Spleen (tissue), 7 donors: ENCODE measurements at regions not wholly inside any gene's neighbourhood (a gene's known extent, or its start where the extent isn't known, plus 50 kb on each side); places are given as distances from the start of the nearest gene placed in this dataset.

ENCODE experiments used
- CTCF ChIP-seq, 11 experiments: fragments of 200-600 bp in 7 of 11; fragments of 450-650 bp in 4 of 11; sonication (generic) in 4 of 11; IDR thresholded peaks in 8 of 11; conservative IDR thresholded peaks in 3 of 11; 1 replicate in 7 of 11; 2 replicates in 4 of 11; pipeline versions ENCODE4 v1.4.0 to v1.8.0; 2016 to 2021; ENCODE audit warnings: antibody characterized with exemption in 11 of 11, inconsistent platforms in 4 of 11, mild to moderate bottlenecking in 1 of 11
- POLR2AphosphoS5 ChIP-seq, 3 donors: sonication (generic); formaldehyde crosslinking; IDR thresholded peaks; one replicate each; pipeline ENCODE4 v1.5.1; 2017; ENCODE audit warnings: antibody characterized with exemption in 3 of 3
- donor health status: DM: no; HTN: no; CAD: no; lungs with moderate emphysema.
- donor health status: DM: no; HTN: no; CAD: no.
- donor health status: DM: no; HTN: no; CAD: no.

DNA sequence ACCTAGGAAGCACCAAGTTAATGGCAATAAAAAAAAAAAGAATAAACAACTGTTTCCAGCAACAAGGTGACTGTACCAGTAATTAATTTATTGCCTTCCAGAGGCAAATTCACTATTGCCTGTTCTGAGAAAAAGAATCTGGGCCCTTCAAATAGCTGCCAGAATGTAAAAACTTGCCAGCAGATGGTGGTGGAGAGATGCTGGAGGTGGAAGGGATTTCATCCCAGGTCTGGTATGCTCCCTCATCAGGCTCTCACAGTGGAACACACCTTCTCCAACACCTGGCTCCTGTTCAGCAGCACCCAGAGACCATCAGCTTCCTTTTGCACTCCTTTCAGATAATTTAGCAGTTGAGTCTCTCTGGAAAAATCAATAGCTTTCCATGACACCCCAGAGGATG, 792.9 kb upstream of the ADAMTS5 start:
- TF ChIP-seq POLR2AphosphoS5 (IDR thresholded peaks at IDR 0.05) = no peak
- TF ChIP-seq CTCF (IDR thresholded peaks at IDR 0.05 in 8 of 11, conservative IDR thresholded peaks at IDR 0.05 in 3 of 11) = no peak
